ENCODE measurements at regions not wholly inside any gene's neighbourhood (a gene's known extent, or its start where the extent isn't known, plus 50 kb on each side); places are given as distances from the start of the nearest gene placed in this dataset.

DNA sequence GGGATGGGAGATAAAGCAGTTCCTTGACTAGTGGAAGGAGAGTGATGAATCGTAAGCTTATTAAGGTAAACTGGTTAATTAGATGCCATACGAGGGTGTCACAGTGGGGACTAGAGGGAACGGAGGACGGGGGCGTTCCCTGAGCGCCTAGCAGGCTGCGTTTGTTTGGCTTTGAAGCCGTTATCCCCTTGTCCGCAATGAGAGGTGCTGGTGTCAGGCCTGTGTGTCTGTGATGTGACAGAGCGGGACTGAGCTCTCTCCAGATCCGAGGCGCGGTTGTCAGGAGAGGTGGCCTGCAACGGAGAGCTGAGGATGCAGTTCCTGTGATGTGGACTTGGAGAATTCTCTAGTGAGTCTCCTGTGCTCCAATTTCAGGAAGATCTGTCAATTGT lies 60.0 kb upstream of the PRPS1L1 start:
- TF ChIP-seq, protein P1, sequence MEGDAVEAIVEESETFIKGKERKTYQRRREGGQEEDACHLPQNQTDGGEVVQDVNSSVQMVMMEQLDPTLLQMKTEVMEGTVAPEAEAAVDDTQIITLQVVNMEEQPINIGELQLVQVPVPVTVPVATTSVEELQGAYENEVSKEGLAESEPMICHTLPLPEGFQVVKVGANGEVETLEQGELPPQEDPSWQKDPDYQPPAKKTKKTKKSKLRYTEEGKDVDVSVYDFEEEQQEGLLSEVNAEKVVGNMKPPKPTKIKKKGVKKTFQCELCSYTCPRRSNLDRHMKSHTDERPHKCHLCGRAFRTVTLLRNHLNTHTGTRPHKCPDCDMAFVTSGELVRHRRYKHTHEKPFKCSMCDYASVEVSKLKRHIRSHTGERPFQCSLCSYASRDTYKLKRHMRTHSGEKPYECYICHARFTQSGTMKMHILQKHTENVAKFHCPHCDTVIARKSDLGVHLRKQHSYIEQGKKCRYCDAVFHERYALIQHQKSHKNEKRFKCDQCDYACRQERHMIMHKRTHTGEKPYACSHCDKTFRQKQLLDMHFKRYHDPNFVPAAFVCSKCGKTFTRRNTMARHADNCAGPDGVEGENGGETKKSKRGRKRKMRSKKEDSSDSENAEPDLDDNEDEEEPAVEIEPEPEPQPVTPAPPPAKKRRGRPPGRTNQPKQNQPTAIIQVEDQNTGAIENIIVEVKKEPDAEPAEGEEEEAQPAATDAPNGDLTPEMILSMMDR (IDR thresholded peaks at IDR 0.05), result no peak
- TF ChIP-seq EP300 (IDR thresholded peaks at IDR 0.05), result no peak

Data from tibial nerve (tissue), 4 donors.